ENCODE measurements at regions not wholly inside any gene's neighbourhood (a gene's known extent, or its start where the extent isn't known, plus 50 kb on each side); places are given as distances from the start of the nearest gene placed in this dataset.

DNA sequence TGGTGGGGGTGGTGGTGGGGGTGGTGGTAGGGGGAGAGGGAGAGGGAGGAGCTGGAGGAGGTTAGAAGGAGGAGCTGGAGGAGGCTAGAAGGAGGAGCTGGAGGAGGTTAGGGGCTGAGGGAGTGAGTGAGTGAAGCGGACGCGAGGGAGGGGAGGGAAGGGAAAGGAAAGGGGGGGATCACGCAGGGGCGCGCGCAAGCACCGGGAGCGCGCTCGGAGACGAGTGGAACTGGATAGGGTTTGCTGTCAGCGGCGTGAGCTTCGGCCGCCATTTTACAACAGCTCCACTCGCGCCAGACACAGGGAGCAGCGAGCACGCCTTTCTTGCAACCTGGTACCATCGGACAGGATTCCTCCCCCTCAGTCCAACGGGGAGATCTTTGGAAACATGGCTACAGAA is 90.5 kb upstream of the FERMT1 start:
- ChIA-PET POLR2A (no interaction called here), CTCF (no interaction called here)
- Histone ChIP-seq H3K9me3 (no peaks in the 10 kb centered on the region), H3K4me3 (ENCODE audit: low read depth in 2 of 2, low read length in 1 of 2) (no peak overlapping the region), H4K20me1 (ENCODE audit: insufficient read depth) (no peaks in the 10 kb centered on the region), H3K4me2 (no peak overlapping the region), H2AFZ (ENCODE audit: low read depth) (no peak overlapping the region), H3K79me2 (ENCODE audit: insufficient read depth) (no peaks in the 10 kb centered on the region), H3K9ac (no peak overlapping the region), H3K4me1 (ENCODE audit: control insufficient read depth in 1 of 2, insufficient read depth in 2 of 2, low read depth in 1 of 2, low read length in 1 of 2) (no peaks in the 10 kb centered on the region; a peak in 1 of 4 replicates), H3F3A (replicated peaks; ENCODE audit: insufficient read depth) (no peaks in the 10 kb centered on the region), H3K36me3 (replicated peaks in 1 of 2; ENCODE audit: control insufficient read depth in 1 of 2, insufficient read depth in 2 of 2, low read length in 1 of 2) (no peaks in the 10 kb centered on the region), H3K27me3 (ENCODE audit: insufficient read depth) (no peaks in the 10 kb centered on the region), H3K9me2 (no peaks in the 10 kb centered on the region), H3K27ac (ENCODE audit: low read depth in 2 of 2, low read length in 1 of 2) (no peak overlapping the region)
- TF ChIP-seq TAF1 (IDR thresholded peaks at IDR 0.05; ENCODE audit: borderline replicate concordance, low read depth, low read length) (no peak), FOXJ3 (CRISPR knock-in tag; IDR thresholded peaks at IDR 0.05) (no peak), JUND (IDR thresholded peaks at IDR 0.05) (no peak), POLR2AphosphoS5 (IDR thresholded peaks at IDR 0.05; ENCODE audit: low read depth, low read length) (no peak), SMC3 (IDR thresholded peaks at IDR 0.05; ENCODE audit: low read depth, low read length) (no peak), SIN3A (IDR thresholded peaks at IDR 0.05; ENCODE audit: borderline replicate concordance, low read depth, low read length) (no peak), USF2 (IDR thresholded peaks at IDR 0.05; ENCODE audit: borderline replicate concordance, low read depth, low read length) (no peak), MXI1 (IDR thresholded peaks at IDR 0.05; ENCODE audit: low read depth, low read length) (no peak), YY1 (IDR thresholded peaks at IDR 0.05; ENCODE audit: low read depth) (no peak), ELF1 (IDR thresholded peaks at IDR 0.05) (no peak), REST (IDR thresholded peaks at IDR 0.05; ENCODE audit: low read depth, low read length) (no peak), USF1 (IDR thresholded peaks at IDR 0.05; ENCODE audit: borderline replicate concordance, low read depth) (no peak), NFIC (IDR thresholded peaks at IDR 0.05; ENCODE audit: borderline replicate concordance) (no peak), RFX5 (IDR thresholded peaks at IDR 0.05; ENCODE audit: low read length) (no peak), CHD2 (IDR thresholded peaks at IDR 0.05; ENCODE audit: low read length, partially characterized antibody) (no peak), TEAD4 (IDR thresholded peaks at IDR 0.05; ENCODE audit: borderline replicate concordance, insufficient read depth) (no peak), GABPA (IDR thresholded peaks at IDR 0.05; ENCODE audit: low read depth) (no peak), EP300 (IDR thresholded peaks at IDR 0.05; ENCODE audit: borderline replicate concordance in 1 of 2, low read depth in 1 of 2, low read length in 1 of 2) (no peak)
- TF ChIP-seq, protein P1, sequence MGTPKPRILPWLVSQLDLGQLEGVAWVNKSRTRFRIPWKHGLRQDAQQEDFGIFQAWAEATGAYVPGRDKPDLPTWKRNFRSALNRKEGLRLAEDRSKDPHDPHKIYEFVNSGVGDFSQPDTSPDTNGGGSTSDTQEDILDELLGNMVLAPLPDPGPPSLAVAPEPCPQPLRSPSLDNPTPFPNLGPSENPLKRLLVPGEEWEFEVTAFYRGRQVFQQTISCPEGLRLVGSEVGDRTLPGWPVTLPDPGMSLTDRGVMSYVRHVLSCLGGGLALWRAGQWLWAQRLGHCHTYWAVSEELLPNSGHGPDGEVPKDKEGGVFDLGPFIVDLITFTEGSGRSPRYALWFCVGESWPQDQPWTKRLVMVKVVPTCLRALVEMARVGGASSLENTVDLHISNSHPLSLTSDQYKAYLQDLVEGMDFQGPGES (IDR thresholded peaks at IDR 0.05; ENCODE audit: low read depth, low read length) = no peak
- TF ChIP-seq, protein P2, sequence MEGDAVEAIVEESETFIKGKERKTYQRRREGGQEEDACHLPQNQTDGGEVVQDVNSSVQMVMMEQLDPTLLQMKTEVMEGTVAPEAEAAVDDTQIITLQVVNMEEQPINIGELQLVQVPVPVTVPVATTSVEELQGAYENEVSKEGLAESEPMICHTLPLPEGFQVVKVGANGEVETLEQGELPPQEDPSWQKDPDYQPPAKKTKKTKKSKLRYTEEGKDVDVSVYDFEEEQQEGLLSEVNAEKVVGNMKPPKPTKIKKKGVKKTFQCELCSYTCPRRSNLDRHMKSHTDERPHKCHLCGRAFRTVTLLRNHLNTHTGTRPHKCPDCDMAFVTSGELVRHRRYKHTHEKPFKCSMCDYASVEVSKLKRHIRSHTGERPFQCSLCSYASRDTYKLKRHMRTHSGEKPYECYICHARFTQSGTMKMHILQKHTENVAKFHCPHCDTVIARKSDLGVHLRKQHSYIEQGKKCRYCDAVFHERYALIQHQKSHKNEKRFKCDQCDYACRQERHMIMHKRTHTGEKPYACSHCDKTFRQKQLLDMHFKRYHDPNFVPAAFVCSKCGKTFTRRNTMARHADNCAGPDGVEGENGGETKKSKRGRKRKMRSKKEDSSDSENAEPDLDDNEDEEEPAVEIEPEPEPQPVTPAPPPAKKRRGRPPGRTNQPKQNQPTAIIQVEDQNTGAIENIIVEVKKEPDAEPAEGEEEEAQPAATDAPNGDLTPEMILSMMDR (IDR thresholded peaks at IDR 0.05) = no peak
- DNase-seq = no peak
- 81% methylated on average over 22 of the region's 22 CpGs for WGBS (ENCODE audit: low lambda C conversion rate)

Measured in SK-N-SH (cell line).